ENCODE measurements at regions not wholly inside any gene's neighbourhood (a gene's known extent, or its start where the extent isn't known, plus 50 kb on each side); places are given as distances from the start of the nearest gene placed in this dataset.
"Not testable (repeated sequence)": the region's sequence is repeated elsewhere in the genome, so short reads cannot be mapped to it uniquely, and the experiment has no call there.

DNA sequence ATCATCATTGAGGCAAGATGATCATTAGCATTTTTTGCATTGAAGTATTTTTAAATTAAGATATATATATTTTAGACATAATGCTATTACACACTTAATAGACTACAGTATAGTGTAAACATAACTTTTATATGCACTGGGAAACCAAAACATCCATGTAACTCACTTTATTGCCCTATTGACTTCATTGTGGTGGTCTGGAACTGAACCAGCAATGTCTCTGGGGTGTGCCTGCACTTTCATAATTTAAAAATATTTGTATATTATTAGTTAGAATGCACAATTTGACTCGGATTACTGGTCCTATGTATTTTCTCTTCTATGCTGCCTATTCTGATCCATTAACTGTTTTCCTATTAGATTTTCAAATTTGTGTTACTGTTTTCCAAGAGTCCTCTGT lies 109.1 kb upstream of the SPATA12 start:
- Histone ChIP-seq H3K27ac (replicated peaks) (no peak overlapping the region), H3K4me3 (replicated peaks; ENCODE audit: insufficient read depth, low read length) (no peak overlapping the region), H3K27me3 (ENCODE audit: insufficient read depth, poor library complexity, severe bottlenecking) (no peaks in the 10 kb centered on the region)
- DNase-seq (ENCODE audit: low read depth in 1 of 2, low spot score in 1 of 2): no peak
- TF ChIP-seq, protein P1, sequence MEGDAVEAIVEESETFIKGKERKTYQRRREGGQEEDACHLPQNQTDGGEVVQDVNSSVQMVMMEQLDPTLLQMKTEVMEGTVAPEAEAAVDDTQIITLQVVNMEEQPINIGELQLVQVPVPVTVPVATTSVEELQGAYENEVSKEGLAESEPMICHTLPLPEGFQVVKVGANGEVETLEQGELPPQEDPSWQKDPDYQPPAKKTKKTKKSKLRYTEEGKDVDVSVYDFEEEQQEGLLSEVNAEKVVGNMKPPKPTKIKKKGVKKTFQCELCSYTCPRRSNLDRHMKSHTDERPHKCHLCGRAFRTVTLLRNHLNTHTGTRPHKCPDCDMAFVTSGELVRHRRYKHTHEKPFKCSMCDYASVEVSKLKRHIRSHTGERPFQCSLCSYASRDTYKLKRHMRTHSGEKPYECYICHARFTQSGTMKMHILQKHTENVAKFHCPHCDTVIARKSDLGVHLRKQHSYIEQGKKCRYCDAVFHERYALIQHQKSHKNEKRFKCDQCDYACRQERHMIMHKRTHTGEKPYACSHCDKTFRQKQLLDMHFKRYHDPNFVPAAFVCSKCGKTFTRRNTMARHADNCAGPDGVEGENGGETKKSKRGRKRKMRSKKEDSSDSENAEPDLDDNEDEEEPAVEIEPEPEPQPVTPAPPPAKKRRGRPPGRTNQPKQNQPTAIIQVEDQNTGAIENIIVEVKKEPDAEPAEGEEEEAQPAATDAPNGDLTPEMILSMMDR (IDR thresholded peaks at IDR 0.05; ENCODE audit: insufficient read depth, low read length): no peak
- TF ChIP-seq SPI1 (IDR thresholded peaks at IDR 0.05; ENCODE audit: borderline replicate concordance, low read depth): no peak
- no peak for TF ChIP-seq POLR2AphosphoS5 (IDR thresholded peaks at IDR 0.05; ENCODE audit: low read depth)
- TF ChIP-seq REST (IDR thresholded peaks at IDR 0.05; ENCODE audit: insufficient replicate concordance, low read depth): no peak
- no peak for TF ChIP-seq GABPA (IDR thresholded peaks at IDR 0.05; ENCODE audit: low read depth)

GRCh38 chr3:56945378-56945777 lies 115.1 kb upstream of the SPATA12 start:
- H3K4me3 ChIP-seq (replicated peaks; ENCODE audit: insufficient read depth, low read length); DNase-seq (ENCODE audit: low read depth in 1 of 2, low spot score in 1 of 2); H3K27ac ChIP-seq (replicated peaks); H3K27me3 ChIP-seq (ENCODE audit: insufficient read depth, poor library complexity, severe bottlenecking): not testable (repeated sequence)

- TF ChIP-seq SPI1 (IDR thresholded peaks at IDR 0.05; ENCODE audit: borderline replicate concordance, low read depth) (no peak), GABPA (IDR thresholded peaks at IDR 0.05; ENCODE audit: low read depth) (no peak), POLR2AphosphoS5 (IDR thresholded peaks at IDR 0.05; ENCODE audit: low read depth) (no peak), REST (IDR thresholded peaks at IDR 0.05; ENCODE audit: insufficient replicate concordance, low read depth) (no peak)
- TF ChIP-seq, protein P1 (IDR thresholded peaks at IDR 0.05; ENCODE audit: insufficient read depth, low read length): no peak
- Histone ChIP-seq H3K27me3 (ENCODE audit: insufficient read depth, poor library complexity, severe bottlenecking) (no peaks in the 10 kb centered on the region), H3K4me3 (replicated peaks; ENCODE audit: insufficient read depth, low read length) (no peak overlapping the region), H3K27ac (replicated peaks) (no peak overlapping the region)
- no peak for DNase-seq (ENCODE audit: low read depth in 1 of 2, low spot score in 1 of 2)
These were observed 117.9 kb upstream of the SPATA12 start for GRCh38 chr3:56942523-56942922.

DNA sequence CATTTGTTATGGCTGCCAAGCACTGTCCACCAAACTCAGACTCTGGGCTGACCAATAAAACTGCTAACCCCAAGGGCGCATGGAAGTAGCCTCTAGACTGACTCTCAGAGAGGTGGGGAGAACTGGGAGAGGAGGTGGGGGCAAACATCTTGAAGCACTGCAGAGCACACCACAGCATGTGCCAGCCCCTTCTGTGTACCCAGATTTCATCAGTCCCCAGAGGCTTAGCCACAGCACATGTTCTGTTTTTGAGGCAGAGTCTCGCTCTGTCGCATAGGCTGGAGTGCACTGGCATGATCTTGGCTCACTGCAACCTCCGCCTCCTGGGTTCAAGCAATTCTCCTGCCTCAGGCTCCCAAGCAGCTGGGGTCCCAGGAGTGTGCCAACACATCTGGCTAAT lies 119.5 kb upstream of the SPATA12 start:
- Histone ChIP-seq H3K27me3 (ENCODE audit: insufficient read depth, poor library complexity, severe bottlenecking) (no peaks in the 10 kb centered on the region), H3K4me3 (replicated peaks; ENCODE audit: insufficient read depth, low read length) (no peak overlapping the region), H3K27ac (replicated peaks) (no peak overlapping the region)
- TF ChIP-seq REST (IDR thresholded peaks at IDR 0.05; ENCODE audit: insufficient replicate concordance, low read depth) (no peak), POLR2AphosphoS5 (IDR thresholded peaks at IDR 0.05; ENCODE audit: low read depth) (no peak), SPI1 (IDR thresholded peaks at IDR 0.05; ENCODE audit: borderline replicate concordance, low read depth) (no peak), GABPA (IDR thresholded peaks at IDR 0.05; ENCODE audit: low read depth) (no peak)
- no peak for DNase-seq (ENCODE audit: low read depth in 1 of 2, low spot score in 1 of 2)

Data from HL-60 (cell line).